ENCODE measurements at regions not wholly inside any gene's neighbourhood (a gene's known extent, or its start where the extent isn't known, plus 50 kb on each side); places are given as distances from the start of the nearest gene placed in this dataset.

GRCh38 chr3:14317057-14317553 is 85.3 kb upstream of the SLC6A6 start:
- no peak for TF ChIP-seq CTCF (IDR thresholded peaks at IDR 0.05; ENCODE audit: low read length)
- no peak for TF ChIP-seq EZH2phosphoT487 (IDR thresholded peaks at IDR 0.05; ENCODE audit: low read length)

All from MM.1S (cell line).